COLO668 (cell line): ENCODE measurements at regions not wholly inside any gene's neighbourhood (a gene's known extent, or its start where the extent isn't known, plus 50 kb on each side); places are given as distances from the start of the nearest gene placed in this dataset.
"Not testable (repeated sequence)": the region's sequence is repeated elsewhere in the genome, so short reads cannot be mapped to it uniquely, and the experiment has no call there.

Experiments used
- DNase-seq: peaks from one replicate; lab custom pipeline; 2025; ENCODE audit not compliant: unreplicated experiment; lab: John Stamatoyannopoulos, UW

DNA sequence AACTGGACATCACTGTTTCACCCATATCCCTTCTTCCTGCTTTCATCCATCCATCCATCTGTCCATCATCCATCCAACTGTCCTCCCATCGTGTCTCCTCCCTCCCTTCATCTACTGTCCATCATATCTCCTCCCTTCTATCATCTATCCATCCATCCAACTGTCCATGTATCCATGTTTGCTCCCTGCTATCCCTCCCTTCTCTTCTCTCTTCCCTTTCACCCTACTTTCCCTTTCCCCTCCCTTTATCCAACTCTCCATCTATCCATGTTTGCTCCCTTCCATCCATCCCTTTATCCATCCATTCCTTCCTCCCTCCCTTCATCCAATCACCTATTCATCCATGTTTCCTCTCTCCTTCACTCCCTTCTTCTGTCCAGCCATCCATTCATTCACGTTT is 92.6 kb upstream of the CTBP2 start:
- DNase-seq: no peak

DNA sequence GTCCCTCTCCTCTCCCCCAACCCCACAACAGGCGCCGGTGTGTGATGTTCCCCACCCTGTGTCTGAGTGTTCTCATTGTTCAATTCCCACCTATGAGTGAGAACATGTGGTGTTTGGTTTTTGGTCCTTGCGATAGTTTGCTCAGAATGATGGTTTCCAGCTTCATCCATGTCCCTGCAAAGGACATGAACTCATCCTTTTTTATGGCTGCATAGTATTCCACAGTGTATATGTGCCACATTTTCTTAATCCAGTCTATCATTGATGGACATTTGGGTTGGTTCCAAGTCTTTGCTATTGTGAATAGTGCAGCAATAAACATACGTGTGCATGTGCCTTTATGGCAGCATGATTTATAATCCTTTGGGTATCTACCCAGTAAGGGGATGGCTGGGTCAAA is 90.5 kb upstream of the CTBP2 start:
- DNase-seq: not testable (repeated sequence)

DNA sequence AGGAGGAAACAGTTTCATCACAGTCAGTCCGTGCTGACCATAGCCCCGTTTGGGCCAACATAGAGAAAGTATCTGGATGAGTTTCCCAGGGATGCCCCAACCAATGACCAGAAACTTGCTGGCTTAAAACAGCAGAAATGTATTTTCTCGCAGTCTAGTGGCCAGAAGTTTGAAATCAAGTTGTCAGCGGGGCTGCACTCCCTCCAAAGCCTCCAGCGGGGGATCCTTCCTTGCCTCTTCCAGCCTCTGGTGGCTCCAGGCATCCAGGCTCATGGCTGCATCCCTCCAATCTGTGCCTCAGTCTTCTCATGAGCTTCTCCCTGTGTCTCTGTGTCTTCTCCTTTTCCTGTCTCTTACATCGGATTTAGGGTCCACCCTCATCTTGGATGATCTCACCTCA is 89.6 kb upstream of the CTBP2 start:
- no peak for DNase-seq

DNA sequence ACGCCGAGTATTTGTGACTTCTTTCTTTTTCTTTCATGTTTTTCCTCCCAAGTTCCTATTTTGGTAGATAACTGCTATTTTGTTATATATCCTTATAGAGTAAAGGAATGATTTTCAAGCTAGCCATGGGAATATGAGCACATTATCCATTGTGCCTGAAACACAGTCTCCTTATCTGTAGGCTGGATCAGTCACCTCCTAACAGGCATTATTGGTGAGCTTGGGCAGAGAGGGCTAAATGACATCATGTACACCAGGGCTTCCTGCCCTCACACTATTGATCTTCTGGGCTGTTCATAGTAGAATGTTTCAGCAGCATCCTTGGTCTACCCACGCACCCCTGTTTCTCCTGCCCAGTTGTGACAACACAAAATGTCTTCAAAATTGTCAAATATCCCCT is 88.1 kb upstream of the CTBP2 start:
- DNase-seq: no peak

DNA sequence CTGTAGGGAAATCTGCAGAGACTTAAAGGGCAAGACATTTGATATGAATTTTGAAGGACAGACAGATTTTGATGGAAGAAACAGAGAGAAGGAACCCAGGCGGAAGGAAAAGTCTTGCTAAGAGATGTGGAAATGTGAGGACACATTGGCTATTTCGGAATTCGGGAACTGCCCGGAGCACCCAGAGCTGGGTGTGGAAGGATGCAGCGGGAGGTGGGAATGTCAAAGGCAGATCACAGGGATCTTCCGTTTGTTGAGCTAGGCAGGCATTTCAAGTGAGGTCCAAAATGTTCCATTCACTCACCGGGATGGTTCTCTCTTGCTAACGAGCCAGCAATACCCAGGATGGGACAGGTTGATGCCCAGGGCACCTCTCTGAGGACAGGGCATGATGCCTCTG is 87.2 kb upstream of the CTBP2 start:
- no peak for DNase-seq

DNA sequence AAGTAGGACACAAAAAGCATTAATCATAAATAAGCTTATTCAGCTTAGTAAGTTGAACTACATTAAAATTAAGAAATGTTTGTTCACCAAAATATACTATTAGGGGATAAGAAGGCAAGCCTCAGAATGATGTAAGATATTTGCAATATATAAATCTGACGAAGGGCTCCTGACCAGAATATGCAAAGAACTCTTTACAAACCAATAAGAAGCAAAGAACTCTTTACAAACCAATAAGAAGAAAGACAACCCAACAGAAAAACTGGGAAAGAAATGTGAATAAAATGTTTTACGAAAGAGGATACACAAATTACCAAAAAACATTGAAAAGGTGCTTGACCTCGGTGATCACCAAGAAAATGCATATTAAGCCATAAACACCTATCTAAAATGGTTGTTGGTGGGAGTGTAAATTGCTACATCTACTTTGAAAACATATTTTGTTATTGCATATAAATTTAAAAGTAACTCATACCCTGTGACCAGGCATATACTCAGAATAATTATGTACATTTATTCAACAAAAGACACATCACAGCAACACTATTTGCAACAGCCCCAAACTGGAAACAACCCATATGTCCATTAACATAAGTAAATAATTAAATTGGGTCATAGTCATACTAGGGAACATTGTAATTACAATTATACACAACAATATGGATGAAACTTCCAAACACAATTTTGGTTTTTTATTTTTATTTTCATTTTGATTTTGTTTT is 83.3 kb upstream of the CTBP2 start:
- DNase-seq: no peak

DNA sequence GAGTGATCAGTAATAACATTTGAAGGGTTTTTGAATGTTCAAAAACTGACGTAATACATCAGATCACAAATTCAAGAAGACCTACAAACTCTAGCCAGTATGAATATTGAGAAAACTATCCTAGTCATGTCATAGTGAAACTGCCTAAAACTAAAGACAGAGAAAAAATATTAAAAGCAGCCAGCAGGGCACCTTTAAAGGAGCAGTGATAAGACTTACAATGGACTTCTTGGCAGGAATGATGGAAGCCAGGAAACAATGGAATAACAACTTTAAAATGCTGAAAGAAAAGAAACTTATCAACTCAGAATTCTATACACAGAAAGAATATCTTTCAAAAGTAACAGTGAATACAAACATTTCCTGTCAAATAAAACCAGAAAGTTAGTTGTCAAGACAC is 78.3 kb upstream of the CTBP2 start:
- no peak for DNase-seq

DNA sequence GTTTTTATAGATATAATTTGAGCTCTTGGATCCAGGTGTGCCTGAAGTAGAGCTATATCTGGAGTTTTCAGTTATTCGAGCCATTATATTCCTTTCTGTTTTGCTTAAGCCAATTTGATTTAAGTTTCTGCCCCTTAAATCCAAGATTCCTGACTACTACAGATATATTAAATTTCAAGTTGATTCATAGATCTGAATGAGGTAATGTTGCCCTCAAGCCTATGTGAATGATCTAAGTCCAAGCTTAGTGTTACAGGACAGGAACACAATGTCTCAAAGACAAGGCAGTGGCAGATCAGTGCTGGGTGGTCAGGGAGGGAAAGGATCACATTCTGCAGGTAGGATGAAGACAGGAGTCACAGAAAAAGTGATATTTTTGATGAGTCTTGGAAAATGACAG is 75.7 kb upstream of the CTBP2 start:
- DNase-seq: no peak

DNA sequence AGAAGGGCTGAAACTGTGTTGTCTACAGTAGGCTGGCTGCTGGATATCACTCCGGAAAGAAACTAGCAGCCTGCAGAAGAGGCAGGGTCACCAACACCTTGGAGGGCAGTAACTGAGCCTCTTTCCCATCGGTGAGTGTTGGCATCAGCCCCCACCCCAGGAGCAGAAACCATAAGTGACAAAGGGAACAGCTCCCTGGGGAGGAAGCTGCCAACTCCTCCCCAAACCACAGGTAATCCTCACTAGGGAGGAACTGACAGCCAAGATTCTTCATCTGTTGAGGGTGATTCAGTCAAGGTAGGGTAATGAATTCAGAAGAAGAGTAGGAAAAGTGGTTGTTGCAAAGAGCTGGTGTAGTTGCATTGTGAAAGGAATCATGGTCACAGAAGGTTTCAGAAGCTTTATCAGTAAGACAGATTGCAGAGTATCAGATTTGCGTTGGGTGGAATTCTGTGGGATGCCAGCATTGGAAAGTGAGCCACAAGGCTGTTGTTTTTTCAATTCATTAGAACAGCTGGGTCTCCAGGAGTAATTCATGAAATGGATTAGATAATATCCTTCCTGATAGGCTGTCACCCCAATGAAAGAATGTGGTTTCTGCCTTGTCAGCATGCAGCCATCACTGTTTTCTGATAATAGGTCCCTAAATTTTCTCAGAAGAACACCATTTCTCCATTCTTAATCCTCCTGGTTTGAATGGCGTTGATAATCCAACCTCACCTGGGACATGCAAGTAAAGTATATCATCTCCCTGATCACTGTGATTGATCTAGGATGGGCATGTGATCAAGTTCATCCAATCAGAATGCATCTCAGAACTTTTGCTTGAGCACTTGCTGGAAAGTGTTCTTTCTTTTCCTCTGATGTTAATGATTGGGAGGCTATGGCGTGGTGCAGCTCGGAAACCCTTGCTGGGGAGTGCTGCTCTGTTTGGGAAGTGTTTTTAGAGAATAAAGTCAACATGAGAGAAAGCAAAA is 75.0 kb upstream of the CTBP2 start:
- DNase-seq: no peak

DNA sequence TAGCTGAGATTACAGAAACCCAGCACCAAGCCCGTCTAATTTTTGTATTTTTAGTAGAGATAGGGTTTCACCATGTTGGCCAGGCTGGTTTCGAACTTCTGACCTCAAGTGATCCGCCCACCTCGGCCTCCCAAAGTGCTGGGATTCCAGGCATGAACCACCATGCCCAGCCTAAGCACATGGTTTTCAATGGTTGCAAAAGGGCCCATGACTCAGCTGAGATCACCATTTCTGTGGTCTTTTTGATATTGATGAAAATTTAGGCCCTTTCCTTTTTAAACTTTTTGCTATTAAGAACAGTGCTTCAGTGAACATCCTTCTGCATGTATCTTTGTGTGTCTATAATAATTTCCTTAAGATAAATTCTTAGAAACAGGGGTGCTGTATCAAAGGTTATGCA is 74.2 kb upstream of the CTBP2 start:
- DNase-seq: not testable (repeated sequence)

DNA sequence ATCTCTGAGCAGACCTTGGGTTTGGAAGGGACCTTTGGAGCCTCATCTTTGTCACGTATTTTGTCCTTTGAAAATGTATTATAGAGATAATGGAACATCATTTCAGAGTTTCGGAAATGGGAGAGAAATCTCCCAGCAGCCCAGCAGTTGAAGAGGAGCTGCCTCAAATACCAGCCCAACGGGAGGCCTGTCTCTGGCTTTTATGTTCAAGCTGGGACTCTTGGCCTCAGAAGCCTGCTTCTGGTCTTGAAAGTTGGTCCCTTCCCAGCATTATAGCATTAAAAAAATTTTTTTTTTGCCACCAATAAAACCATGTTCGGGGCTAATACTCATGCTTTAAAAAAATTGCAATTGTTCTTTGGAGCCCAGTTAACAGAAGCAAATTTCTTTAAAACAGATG is 73.4 kb upstream of the CTBP2 start:
- no peak for DNase-seq

DNA sequence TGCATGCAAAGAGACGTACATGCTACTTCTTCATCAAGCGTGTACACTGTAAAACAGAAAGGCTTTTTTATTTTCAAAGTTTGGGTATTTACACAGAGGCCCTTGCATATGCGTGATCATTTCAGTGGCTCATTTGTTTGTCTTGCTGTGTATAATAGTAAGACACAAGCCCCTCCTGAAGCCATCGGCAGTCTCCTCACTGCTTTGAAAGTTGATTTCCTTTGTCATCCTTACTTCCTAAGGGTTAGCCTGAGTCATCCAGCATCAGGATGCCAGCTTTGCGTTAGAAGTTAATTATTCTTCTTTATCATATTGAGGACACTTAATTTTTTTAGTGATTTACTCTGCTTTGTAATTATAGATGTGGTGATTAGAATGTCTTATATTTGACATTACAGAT is 72.5 kb upstream of the CTBP2 start:
- no peak for DNase-seq

DNA sequence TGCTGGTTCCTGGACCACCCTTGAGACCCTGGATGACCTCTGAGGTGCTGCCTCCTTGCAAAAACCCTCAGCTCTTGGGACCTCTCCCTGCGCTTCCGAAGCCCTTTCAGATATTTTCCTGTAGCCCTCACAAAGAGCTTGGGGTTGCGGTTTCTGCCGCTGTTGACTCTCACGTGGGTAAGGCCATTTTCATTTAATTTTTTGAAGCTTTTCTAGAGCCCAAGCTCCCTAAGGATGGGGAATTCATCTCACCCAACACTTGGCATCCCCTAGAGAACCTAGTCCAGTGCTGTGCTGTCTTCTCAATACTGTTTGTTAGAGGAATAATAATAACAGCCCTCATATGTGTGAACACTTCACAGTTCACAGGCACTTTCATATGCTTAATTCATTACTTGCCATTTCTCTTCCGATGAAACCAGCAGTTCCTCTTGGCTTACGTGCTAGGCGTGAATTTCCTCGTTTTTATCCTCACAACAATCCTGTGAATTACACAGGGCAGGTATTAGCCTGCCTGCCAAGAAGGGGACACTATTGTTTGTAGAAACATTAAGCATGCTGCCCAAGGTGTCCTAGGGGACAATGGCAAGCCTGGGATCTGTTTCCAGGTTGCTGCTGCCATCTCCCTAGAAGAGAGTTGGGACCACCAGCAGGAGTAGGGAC is 71.6 kb upstream of the CTBP2 start:
- DNase-seq: no peak

DNA sequence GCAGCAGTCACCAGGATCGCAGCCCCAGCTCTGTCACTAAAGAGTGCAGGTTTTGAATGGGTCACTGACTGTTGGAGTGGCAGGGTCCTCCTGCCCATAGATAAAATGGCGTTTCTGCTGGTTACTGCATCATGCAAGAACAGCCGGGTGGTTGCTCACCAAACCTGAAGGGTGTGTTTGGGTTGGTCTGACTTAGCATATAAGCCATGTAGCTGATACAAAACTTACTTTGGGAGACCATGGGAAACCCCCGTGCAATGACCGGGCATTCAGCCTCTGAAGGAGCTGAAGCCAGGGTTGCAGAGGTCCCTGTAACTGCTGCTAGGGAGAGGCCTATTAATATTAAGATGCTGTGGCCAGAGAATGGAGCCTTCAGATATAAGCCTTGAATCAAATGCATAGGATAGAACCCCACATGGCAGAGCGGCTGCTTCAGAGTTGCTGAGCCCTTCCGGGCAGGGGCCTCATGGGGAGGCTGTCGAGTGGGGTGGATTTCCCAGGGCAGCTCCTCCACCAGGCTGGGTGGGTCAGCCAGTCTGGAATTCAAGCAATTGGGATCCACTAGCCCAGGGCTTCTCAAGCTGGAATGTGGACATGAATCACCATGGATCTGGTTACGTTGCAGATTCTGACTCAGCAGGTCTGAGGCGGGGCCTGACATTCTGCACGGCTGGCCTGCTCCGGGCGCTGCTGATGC is 70.9 kb upstream of the CTBP2 start:
- DNase-seq: no peak

DNA sequence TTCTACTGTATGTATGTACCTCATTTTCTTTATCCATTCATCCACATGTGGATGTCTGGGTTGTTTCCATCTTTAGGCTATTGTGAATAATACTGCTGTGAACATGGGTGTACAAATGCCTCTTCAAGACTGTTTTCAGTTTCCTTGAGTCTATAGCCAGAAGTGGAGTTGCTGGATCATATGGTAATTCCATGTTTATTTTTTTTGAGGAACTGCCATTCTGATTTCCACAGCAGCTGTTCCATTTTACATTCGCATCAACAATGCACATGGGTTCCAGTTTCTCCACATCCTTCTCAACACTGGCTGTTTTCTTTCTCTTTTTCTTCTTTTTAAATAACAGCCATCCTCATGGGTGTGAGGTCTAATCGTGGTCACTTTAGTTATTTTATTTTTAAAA is 69.9 kb upstream of the CTBP2 start:
- DNase-seq: no peak

DNA sequence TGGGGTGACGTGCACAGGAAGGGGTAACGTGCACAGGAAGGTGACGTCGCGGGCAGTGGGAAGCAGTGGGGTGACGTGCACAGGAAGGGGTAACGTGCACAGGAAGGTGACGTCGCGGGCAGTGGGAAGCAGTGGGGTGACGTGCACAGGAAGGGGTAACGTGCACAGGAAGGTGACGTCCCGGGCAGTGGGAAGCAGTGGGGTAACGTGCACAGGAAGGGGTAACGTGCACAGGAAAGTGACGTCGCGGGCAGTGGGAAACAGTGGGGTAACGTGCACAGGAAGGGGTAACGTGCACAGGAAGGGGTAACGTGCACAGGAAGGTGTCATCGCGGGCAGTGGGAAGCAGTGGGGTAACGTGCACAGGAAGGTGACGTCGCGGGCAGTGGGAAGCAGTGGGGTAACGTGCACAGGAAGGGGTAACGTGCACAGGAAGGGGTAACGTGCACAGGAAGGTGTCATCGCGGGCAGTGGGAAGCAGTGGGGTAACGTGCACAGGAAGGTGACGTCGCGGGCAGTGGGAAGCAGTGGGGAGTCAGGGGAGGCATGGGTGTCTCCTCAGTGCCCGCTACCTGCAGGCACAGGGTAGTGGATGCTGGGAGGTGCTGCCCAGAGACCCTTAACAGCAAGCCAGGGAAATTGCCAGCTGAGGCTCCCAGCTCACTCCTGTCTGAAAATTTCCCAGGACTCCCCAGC is 68.0 kb upstream of the CTBP2 start:
- DNase-seq: not testable (repeated sequence)

DNA sequence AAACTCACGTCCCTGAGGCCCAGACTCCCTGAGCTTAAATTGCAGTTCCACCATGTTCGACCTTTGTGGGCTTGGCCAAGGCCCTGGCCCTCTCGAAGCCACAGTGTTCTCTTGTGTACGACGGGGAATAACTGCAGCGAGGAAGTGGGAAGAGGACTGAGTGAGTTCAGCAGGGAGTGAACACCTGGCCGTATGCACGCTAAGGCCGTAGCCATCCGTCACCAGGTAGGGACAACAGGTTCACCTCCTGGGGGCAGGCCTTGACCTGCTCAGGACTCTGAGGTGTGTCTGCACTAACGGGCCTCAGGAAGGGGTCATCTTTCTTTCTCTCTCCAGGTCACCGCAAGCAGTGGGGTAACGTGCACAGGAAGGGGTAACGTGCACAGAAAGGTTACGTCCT is 67.2 kb upstream of the CTBP2 start:
- DNase-seq: no peak

DNA sequence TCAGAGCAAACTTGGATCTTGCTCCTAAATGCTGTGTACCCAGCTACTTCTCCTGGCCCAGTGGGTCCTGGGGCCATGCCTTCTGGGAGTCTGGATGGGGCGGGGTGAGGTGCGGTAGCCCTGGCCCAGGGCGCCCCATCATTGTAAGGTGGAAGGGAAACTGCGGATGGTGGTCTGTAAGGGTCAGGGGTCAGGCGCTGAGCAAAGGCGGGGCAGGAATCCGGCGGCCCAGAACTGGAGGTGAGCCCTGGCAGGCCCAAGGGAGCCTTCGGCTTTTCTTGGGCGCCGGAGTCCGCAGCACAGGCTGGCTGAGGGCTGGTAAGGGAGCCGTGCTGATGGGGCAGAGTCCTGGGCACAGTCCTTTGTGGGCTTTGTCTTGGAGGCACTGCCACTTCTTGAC is 66.5 kb upstream of the CTBP2 start:
- DNase-seq: no peak

DNA sequence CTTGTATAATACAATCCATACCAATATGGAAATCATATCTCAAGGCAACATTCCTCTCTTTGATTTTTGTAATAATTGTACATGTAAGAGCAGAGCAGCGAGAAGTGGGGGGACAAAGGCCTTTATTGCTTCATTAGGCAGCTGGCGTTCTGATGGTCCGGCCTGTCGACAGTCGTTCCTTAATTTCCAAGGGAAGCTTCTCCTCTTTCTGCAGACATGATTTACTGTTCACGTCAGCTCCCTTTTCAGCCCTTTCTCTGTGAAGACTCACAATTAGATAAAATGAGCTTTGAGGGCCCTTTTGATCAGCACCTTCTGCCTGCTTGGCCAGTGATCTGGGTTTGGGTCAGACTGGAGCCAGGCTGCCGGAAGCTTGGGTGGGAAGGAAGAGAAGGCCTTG is 65.6 kb upstream of the CTBP2 start:
- no peak for DNase-seq

DNA sequence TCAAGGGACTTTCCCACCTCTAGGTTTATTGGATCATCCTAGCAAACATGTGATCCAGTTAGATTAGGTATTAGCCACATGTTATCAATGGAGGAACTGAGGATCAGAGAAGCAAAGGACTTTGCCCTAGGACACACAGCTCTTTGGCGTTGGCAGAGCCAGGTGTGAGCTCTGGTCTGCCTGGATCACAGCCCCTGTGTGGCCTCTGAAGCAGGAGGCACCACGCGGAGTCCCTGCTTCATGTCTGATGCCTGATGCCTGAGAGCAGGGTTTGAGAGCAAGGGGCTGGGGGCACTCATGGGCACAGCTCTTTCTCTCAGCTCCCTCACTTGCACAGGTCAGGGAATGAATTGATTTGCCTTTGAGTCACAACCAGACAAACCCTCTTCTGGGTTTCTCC is 64.7 kb upstream of the CTBP2 start:
- no peak for DNase-seq
